ENCODE measurements at regions not wholly inside any gene's neighbourhood (a gene's known extent, or its start where the extent isn't known, plus 50 kb on each side); places are given as distances from the start of the nearest gene placed in this dataset.

DNA sequence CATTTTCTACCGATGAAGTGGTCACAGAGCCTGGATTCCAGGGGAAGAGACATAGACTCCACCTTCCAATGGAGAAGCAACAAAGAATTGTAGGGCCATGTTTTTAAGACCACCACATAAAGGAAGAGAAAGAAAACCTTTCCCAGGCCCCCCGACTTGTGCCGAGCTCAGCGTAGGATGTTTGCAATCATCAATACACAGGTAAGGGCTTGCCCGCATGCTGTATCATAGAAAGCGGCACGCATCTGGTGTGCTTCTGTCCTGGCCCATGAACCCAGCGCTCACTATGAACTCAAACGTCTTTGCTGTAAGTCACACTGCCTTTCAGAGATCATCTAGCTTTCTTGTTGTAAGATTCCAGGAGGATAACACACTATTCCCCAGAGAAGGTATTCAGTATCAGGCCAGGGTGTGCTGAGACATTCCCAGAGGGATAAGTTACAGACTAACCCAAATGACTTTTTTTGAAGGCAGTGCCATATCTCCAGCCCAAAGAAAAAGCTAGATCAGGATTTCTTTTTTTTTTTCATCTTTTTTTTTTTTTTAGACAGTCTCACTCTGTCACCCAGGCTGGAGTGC lies 79.5 kb upstream of the RPL38 start:
- BruUV-seq (replicated peaks) = no TSS peak
- ATAC-seq (no peak), DNase-seq (ENCODE audit: low read depth, low spot score) (no peak)
- intact Hi-C loops (cut with micrococcal nuclease; ENCODE audit: unreplicated experiment) = no loop called here
- no peak for TF ChIP-seq POLR2AphosphoS5 (IDR thresholded peaks at IDR 0.05; ENCODE audit: low read depth, low read length)
- TF ChIP-seq TCF7L2 (IDR thresholded peaks at IDR 0.05; ENCODE audit: low read depth, low read length) = no peak
- TF ChIP-seq SIN3A (IDR thresholded peaks at IDR 0.05; ENCODE audit: borderline replicate concordance, insufficient read depth, low read depth, low read length) = no peak
- TF ChIP-seq, protein P1, sequence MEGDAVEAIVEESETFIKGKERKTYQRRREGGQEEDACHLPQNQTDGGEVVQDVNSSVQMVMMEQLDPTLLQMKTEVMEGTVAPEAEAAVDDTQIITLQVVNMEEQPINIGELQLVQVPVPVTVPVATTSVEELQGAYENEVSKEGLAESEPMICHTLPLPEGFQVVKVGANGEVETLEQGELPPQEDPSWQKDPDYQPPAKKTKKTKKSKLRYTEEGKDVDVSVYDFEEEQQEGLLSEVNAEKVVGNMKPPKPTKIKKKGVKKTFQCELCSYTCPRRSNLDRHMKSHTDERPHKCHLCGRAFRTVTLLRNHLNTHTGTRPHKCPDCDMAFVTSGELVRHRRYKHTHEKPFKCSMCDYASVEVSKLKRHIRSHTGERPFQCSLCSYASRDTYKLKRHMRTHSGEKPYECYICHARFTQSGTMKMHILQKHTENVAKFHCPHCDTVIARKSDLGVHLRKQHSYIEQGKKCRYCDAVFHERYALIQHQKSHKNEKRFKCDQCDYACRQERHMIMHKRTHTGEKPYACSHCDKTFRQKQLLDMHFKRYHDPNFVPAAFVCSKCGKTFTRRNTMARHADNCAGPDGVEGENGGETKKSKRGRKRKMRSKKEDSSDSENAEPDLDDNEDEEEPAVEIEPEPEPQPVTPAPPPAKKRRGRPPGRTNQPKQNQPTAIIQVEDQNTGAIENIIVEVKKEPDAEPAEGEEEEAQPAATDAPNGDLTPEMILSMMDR (IDR thresholded peaks at IDR 0.05) = no peak
- TF ChIP-seq, protein P2, sequence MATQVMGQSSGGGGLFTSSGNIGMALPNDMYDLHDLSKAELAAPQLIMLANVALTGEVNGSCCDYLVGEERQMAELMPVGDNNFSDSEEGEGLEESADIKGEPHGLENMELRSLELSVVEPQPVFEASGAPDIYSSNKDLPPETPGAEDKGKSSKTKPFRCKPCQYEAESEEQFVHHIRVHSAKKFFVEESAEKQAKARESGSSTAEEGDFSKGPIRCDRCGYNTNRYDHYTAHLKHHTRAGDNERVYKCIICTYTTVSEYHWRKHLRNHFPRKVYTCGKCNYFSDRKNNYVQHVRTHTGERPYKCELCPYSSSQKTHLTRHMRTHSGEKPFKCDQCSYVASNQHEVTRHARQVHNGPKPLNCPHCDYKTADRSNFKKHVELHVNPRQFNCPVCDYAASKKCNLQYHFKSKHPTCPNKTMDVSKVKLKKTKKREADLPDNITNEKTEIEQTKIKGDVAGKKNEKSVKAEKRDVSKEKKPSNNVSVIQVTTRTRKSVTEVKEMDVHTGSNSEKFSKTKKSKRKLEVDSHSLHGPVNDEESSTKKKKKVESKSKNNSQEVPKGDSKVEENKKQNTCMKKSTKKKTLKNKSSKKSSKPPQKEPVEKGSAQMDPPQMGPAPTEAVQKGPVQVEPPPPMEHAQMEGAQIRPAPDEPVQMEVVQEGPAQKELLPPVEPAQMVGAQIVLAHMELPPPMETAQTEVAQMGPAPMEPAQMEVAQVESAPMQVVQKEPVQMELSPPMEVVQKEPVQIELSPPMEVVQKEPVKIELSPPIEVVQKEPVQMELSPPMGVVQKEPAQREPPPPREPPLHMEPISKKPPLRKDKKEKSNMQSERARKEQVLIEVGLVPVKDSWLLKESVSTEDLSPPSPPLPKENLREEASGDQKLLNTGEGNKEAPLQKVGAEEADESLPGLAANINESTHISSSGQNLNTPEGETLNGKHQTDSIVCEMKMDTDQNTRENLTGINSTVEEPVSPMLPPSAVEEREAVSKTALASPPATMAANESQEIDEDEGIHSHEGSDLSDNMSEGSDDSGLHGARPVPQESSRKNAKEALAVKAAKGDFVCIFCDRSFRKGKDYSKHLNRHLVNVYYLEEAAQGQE (IDR thresholded peaks at IDR 0.05; ENCODE audit: insufficient read depth in 1 of 2, low read depth in 2 of 2, low read length in 1 of 2) = no peak
- no peaks in the 10 kb centered on the region for H3K4me1 ChIP-seq (ENCODE audit: control insufficient read depth, insufficient read depth, low read length)
- no peak overlapping the region for H3K4me3 ChIP-seq (ENCODE audit: low read depth in 2 of 2, low read length in 2 of 2)
- H3K27ac ChIP-seq (ENCODE audit: low read length) = no peak overlapping the region
- peaks cover 3% of the 10 kb centered on the region for H3K27me3 ChIP-seq (ENCODE audit: control insufficient read depth, insufficient read depth, low read length)
- ChIA-PET CTCF (no interaction called here), POLR2A (no interaction called here)
- H3K36me3 ChIP-seq (ENCODE audit: control insufficient read depth, insufficient read depth, low read length) = no peaks in the 10 kb centered on the region
- H3K9me3 ChIP-seq (ENCODE audit: control insufficient read depth, insufficient read depth, low read depth, low read length) = no peaks in the 10 kb centered on the region
- in situ Hi-C loops (cut with HindIII; ENCODE audit: low pct_unique_long_range_greater_than_20kb, low sequenced_read_pairs) = no loop called here

DNA sequence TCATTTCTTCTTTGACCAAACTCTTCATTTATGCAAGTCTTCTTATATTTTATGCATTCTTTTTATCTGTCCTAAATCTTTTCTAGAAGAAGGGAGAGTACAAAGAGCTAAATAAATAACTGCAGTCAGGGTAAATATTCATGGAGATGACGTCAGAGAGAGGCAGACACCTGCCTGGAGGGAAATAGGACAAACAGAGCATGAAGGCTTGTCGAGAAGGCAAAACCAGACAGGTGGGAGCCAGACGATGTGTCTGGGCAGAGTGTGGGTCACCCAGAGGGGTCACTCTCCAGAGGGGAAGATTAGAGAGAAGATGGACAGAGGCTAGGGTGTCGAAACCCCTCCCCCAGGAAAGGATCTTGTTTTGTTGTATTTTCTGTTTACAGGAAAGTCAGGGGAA lies 78.3 kb upstream of the RPL38 start:
- CTCF ChIA-PET = no interaction called here
- Histone ChIP-seq H3K27ac (ENCODE audit: low read length) (no peak overlapping the region), H3K4me3 (ENCODE audit: low read depth in 2 of 2, low read length in 2 of 2) (no peak overlapping the region), H3K36me3 (ENCODE audit: control insufficient read depth, insufficient read depth, low read length) (no peaks in the 10 kb centered on the region), H3K9me3 (ENCODE audit: control insufficient read depth, insufficient read depth, low read depth, low read length) (no peaks in the 10 kb centered on the region), H3K27me3 (ENCODE audit: control insufficient read depth, insufficient read depth, low read length) (peaks cover 4% of the 10 kb centered on the region), H3K4me1 (ENCODE audit: control insufficient read depth, insufficient read depth, low read length) (no peaks in the 10 kb centered on the region)
- TF ChIP-seq, protein P1 (IDR thresholded peaks at IDR 0.05) = no peak
- no TSS peak for BruUV-seq (replicated peaks)
- intact Hi-C loops (cut with micrococcal nuclease; ENCODE audit: unreplicated experiment) = no loop called here
- POLR2A ChIA-PET = no interaction called here
- in situ Hi-C loops (cut with HindIII; ENCODE audit: low pct_unique_long_range_greater_than_20kb, low sequenced_read_pairs) = no loop called here
- ATAC-seq = no peak
- DNase-seq (ENCODE audit: low read depth, low spot score) = no peak

All from Panc1 (cell line).